Caco-2 (cell line): ENCODE measurements at regions not wholly inside any gene's neighbourhood (a gene's known extent, or its start where the extent isn't known, plus 50 kb on each side); places are given as distances from the start of the nearest gene placed in this dataset.

Experiments
- BruUV-seq: library from RNA; stranded (reverse); fragments of 400-500 nt; replicated peaks from 2 replicates; lab custom pipeline; 2021; lab: Mats Ljungman, UMichigan
- CTCF ChIA-PET: fragments of 300-600 bp; sonication (Branson Sonifier 250); formaldehyde crosslinking; loops from one replicate; lab custom pipeline; 2022; ENCODE audit warnings: antibody characterized with exemption; lab: Charles Lee
- POLR2A ChIA-PET: fragments of 300-600 bp; sonication (Branson Sonifier 250); formaldehyde crosslinking; loops from one replicate; lab custom pipeline; 2022; ENCODE audit warnings: antibody characterized with exemption; lab: Charles Lee
- DNase-seq, 2 experiments: peaks; one replicate each; pipeline versions ENCODE4 v3.0.0 to v3.0.0-alpha.2; 2020 to 2022
- H3K27me3 ChIP-seq: replicated peaks from 2 replicates; pipeline ENCODE4 v1.6.0; 2011; ENCODE audit warnings: low read length; ENCODE audit not compliant: control insufficient read depth, insufficient read depth
- H3K36me3 ChIP-seq: 2 replicates; pipeline ENCODE4 v1.5.1; 2011; ENCODE audit warnings: low read length; ENCODE audit not compliant: control insufficient read depth, insufficient read depth
- H3K4me1 ChIP-seq: fragments of 250-450 bp; sonication (Bioruptor Pico); 2 replicates; pipeline ENCODE4 v1.5.1; 2020; ENCODE audit warnings: mild to moderate bottlenecking
- H3K4me3 ChIP-seq: 2 replicates; pipeline ENCODE4 v1.5.1; 2011; ENCODE audit warnings: low read depth, mild to moderate bottlenecking, control low read depth, low read length
- H3K9me3 ChIP-seq: fragments of 250-450 bp; sonication (Bioruptor Pico); 2 replicates; pipeline ENCODE4 v1.5.1; 2020; ENCODE audit warnings: mild to moderate bottlenecking, moderate library complexity
- H3K27ac Mint-ChIP-seq: one replicate; pipeline ENCODE4 v1.8.0; 2022; ENCODE audit warnings: mixed read lengths; ENCODE audit not compliant: unreplicated experiment
- H3K27me3 Mint-ChIP-seq: one replicate; pipeline ENCODE4 v1.8.0; 2022; ENCODE audit warnings: mixed read lengths; ENCODE audit not compliant: insufficient read depth, unreplicated experiment
- H3K36me3 Mint-ChIP-seq: one replicate; pipeline ENCODE4 v1.8.0; 2022; ENCODE audit warnings: mild to moderate bottlenecking, mixed read lengths; ENCODE audit not compliant: insufficient read depth, unreplicated experiment
- H3K4me1 Mint-ChIP-seq: one replicate; pipeline ENCODE4 v1.8.0; 2022; ENCODE audit warnings: low read depth, mixed read lengths; ENCODE audit not compliant: unreplicated experiment
- H3K4me3 Mint-ChIP-seq: one replicate; pipeline ENCODE4 v1.8.0; 2022; ENCODE audit warnings: mild to moderate bottlenecking, moderate library complexity, mixed read lengths; ENCODE audit not compliant: unreplicated experiment
- H3K9me3 Mint-ChIP-seq: one replicate; pipeline ENCODE4 v1.8.0; 2022; ENCODE audit warnings: mixed read lengths; ENCODE audit not compliant: unreplicated experiment
- intact Hi-C: fragments of 100-400 bp; cut with micrococcal nuclease; formaldehyde crosslinking; loops from one replicate; pipeline ENCODE4 v1.10.0; 2022; ENCODE audit not compliant: unreplicated experiment
- TF ChIP-seq, protein P1 (sequence below), 2 experiments: fragments of 200-600 bp in 1 of 2; IDR thresholded peaks; 1 replicate in 1 of 2; 2 replicates in 1 of 2; pipeline versions ENCODE4 v1.5.1 to v1.8.0; 2011 to 2022; ENCODE audit warnings: antibody characterized with exemption in 1 of 2, control low read depth in 1 of 2, inconsistent platforms in 1 of 2, low read depth in 1 of 2, low read length in 1 of 2, mild to moderate bottlenecking in 1 of 2, moderate library complexity in 1 of 2; ENCODE audit not compliant: insufficient read depth in 1 of 2, severe bottlenecking in 1 of 2, unreplicated experiment in 1 of 2

DNA sequence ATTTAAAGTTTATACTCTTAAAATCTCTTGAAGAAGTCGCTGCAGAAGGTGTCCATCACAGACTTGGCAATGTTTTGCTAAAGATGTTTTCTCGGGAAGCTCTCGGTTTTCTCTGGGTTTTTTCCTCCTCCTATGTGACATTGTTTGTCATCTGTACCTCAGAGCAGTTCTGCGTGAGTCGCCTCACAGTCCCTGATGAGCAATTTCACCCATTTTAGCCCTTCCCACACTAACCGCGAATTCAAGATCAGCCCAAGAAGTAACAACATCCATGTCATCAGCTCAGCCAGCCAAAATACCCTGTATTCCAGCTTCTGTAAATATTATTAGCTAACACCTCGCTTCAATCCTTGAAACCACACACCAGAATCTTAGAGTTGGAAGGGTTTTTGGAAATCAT, 224.3 kb upstream of the SETMAR start:
- intact Hi-C loops, result loop anchor here (1.0 kb wide), 1 partner anchor 9 kb away; no protein-coding TSS in a partner anchor
- no peak overlapping the region for H3K4me3 ChIP-seq
- TF ChIP-seq, protein P1, sequence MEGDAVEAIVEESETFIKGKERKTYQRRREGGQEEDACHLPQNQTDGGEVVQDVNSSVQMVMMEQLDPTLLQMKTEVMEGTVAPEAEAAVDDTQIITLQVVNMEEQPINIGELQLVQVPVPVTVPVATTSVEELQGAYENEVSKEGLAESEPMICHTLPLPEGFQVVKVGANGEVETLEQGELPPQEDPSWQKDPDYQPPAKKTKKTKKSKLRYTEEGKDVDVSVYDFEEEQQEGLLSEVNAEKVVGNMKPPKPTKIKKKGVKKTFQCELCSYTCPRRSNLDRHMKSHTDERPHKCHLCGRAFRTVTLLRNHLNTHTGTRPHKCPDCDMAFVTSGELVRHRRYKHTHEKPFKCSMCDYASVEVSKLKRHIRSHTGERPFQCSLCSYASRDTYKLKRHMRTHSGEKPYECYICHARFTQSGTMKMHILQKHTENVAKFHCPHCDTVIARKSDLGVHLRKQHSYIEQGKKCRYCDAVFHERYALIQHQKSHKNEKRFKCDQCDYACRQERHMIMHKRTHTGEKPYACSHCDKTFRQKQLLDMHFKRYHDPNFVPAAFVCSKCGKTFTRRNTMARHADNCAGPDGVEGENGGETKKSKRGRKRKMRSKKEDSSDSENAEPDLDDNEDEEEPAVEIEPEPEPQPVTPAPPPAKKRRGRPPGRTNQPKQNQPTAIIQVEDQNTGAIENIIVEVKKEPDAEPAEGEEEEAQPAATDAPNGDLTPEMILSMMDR (IDR thresholded peaks at IDR 0.05; ENCODE audit: insufficient read depth in 1 of 2, low read depth in 1 of 2, low read length in 1 of 2, severe bottlenecking in 1 of 2, unreplicated experiment in 1 of 2), result no peak
- H3K27me3 Mint-ChIP-seq, result no peaks in the 10 kb centered on the region
- H3K4me1 Mint-ChIP-seq, result peaks cover 17% of the 10 kb centered on the region
- H3K36me3 Mint-ChIP-seq, result no peaks in the 10 kb centered on the region
- peaks cover 15% of the 10 kb centered on the region for H3K4me1 ChIP-seq
- ChIA-PET POLR2A (no interaction called here), CTCF (interaction anchor here (1.2 kb wide), 1 partner anchor 193 kb away, joined by 3 read pairs; no protein-coding TSS in a partner anchor)
- no peak for DNase-seq
- H3K27ac Mint-ChIP-seq, result peak overlapping the region; percentile 72
- no peaks in the 10 kb centered on the region for H3K36me3 ChIP-seq
- H3K9me3 ChIP-seq, result no peaks in the 10 kb centered on the region
- BruUV-seq, result no TSS peak
- peaks cover 19% of the 10 kb centered on the region for H3K9me3 Mint-ChIP-seq
- H3K27me3 ChIP-seq, result no peaks in the 10 kb centered on the region
- H3K4me3 Mint-ChIP-seq, result no peak overlapping the region

DNA sequence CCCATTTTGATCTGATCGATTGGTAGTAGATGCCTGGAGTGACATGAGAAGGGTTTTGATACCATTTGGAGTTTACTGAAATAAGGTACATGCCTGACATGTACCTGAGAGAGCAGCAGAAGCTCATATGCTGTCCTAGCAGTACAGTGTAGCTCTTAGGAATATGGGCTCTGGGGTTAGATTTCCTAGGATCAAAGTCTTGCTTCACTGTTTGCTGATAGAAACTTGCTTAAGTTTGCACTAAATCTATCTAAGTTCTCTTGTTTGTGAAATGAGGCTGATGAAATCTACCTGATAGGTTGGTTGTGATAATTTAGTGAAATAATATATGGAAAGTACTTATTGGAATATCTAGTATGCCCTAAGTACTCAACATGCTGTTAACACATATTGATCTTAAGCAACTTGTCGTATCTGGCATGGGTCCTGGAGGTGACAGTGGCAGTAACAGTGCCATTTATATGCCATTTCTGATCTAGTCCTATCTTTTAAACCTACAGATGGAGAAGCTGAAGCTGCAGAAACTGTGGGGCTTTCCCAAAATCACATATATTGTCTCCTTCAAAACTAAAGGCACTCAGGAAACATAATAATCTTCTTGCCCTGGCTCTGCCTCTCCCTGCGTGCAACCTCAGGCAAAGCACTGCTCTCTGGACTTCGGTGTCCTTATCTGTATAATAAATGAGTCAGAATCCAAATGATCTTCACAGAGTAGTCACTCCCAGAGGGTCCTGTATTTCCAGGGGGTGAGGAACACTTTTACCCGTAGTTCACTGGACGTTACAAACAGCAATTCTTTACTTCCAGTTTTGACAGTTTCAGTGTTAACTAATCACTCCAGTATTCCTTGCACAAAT, 223.6 kb upstream of the SETMAR start:
- H3K4me1 Mint-ChIP-seq, result peaks cover 17% of the 10 kb centered on the region
- intact Hi-C loops, result loop anchor here (1.0 to 10.0 kb wide), 2 partner anchors 9 to 195 kb away; no protein-coding TSS in a partner anchor
- Histone ChIP-seq H3K36me3 (no peaks in the 10 kb centered on the region), H3K9me3 (no peaks in the 10 kb centered on the region), H3K27me3 (no peaks in the 10 kb centered on the region), H3K4me1 (peaks cover 15% of the 10 kb centered on the region), H3K4me3 (no peak overlapping the region)
- POLR2A ChIA-PET, result no interaction called here
- peak overlapping the region; percentile 62 for H3K4me3 Mint-ChIP-seq
- no peaks in the 10 kb centered on the region for H3K36me3 Mint-ChIP-seq
- peak; percentile 21 to 57 for DNase-seq
- no TSS peak for BruUV-seq
- CTCF ChIA-PET, result interaction anchor here (1.2 kb wide), 1 partner anchor 193 kb away, joined by 3 read pairs; no protein-coding TSS in a partner anchor
- peak overlapping the region; percentile 72 for H3K27ac Mint-ChIP-seq
- peaks cover 12% of the 10 kb centered on the region for H3K9me3 Mint-ChIP-seq
- no peaks in the 10 kb centered on the region for H3K27me3 Mint-ChIP-seq
- TF ChIP-seq, protein P1 (IDR thresholded peaks at IDR 0.05; ENCODE audit: insufficient read depth in 1 of 2, low read depth in 1 of 2, low read length in 1 of 2, severe bottlenecking in 1 of 2, unreplicated experiment in 1 of 2), result no peak

DNA sequence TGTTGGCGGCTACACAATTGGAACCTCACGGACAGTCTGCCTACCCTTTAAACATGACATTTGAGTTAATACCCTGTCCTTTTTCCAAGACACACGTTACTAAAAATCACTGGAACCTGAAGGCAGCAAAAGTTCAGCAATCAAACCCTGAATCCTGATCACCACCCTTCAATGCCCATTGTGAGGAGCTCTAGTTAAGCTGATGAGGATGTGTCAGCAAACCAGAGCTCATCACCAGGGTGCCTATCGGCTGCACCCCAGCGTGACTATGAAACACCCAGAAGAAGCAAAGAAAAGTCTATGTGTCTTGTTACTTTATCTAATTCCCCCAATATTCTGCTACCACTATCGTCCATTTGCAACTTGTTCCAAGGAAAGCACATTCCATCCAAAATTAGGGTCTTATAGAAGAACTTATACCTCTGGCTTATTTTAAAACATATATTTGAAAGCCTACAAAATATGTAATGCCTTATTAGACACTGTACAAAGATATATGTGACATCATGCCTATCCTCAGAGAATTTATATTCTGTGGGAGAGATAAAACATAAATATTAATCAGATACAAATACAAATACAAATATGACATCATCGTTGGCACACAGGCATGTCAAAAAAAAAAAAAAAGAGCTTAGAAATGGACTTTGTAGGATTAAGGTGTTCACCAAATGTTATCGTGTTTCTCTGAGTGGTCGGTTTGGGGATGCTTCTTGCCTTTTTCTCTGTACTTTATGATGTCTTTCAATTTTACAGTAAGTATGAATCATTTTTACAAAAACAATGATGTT, 219.7 kb upstream of the SETMAR start:
- Histone ChIP-seq H3K9me3 (no peaks in the 10 kb centered on the region), H3K36me3 (no peaks in the 10 kb centered on the region), H3K4me1 (peaks cover 15% of the 10 kb centered on the region), H3K27me3 (no peaks in the 10 kb centered on the region), H3K4me3 (no peak overlapping the region)
- Mint-ChIP-seq H3K9me3 (no peaks in the 10 kb centered on the region), H3K4me1 (peaks cover 17% of the 10 kb centered on the region), H3K27ac (no peak overlapping the region), H3K4me3 (no peak overlapping the region), H3K36me3 (no peaks in the 10 kb centered on the region), H3K27me3 (no peaks in the 10 kb centered on the region)
- no TSS peak for BruUV-seq
- no peak for DNase-seq
- ChIA-PET POLR2A (no interaction called here), CTCF (interaction anchor here (0.7 kb wide), 1 partner anchor 189 kb away, joined by 4 read pairs; no protein-coding TSS in a partner anchor)
- intact Hi-C loops, result loop anchor here (10.0 kb wide), 1 partner anchor 191 kb away; no protein-coding TSS in a partner anchor
- TF ChIP-seq, protein P1 (IDR thresholded peaks at IDR 0.05; ENCODE audit: insufficient read depth in 1 of 2, low read depth in 1 of 2, low read length in 1 of 2, severe bottlenecking in 1 of 2, unreplicated experiment in 1 of 2), result no peak
